GM12891 (cell line): ENCODE measurements at regions not wholly inside any gene's neighbourhood (a gene's known extent, or its start where the extent isn't known, plus 50 kb on each side); places are given as distances from the start of the nearest gene placed in this dataset.
"Not testable (repeated sequence)": the region's sequence is repeated elsewhere in the genome, so short reads cannot be mapped to it uniquely, and the experiment has no call there.

Experiments
- DNase-seq: peaks from one replicate; pipeline ENCODE4 v3.0.0; 2011; ENCODE audit warnings: low spot score; ENCODE audit not compliant: insufficient read length
- FAIRE-seq: peaks from 2 replicates; lab custom pipeline; 2011; peaks lifted over from hg19 to GRCh38; lab: Jason Lieb, UNC
- PAX5 ChIP-seq: IDR thresholded peaks from 2 replicates; pipeline ENCODE4 v1.6.1; 2011; ENCODE audit warnings: low read length, moderate library complexity, mild to moderate bottlenecking; ENCODE audit not compliant: insufficient read depth, severe bottlenecking
- POLR2A ChIP-seq: IDR thresholded peaks from 2 replicates; pipeline ENCODE4 v1.6.1; 2011; ENCODE audit warnings: low read depth, low read length, control low read depth
- POLR2AphosphoS5 ChIP-seq: IDR thresholded peaks from 2 replicates; pipeline ENCODE4 v1.6.1; 2011; ENCODE audit warnings: low read depth, low read length, control low read depth
- POU2F2 ChIP-seq: IDR thresholded peaks from 2 replicates; pipeline ENCODE4 v1.6.1; 2011; ENCODE audit warnings: low read depth, mild to moderate bottlenecking, control low read depth, low read length, moderate library complexity
- SPI1 ChIP-seq: IDR thresholded peaks from 2 replicates; pipeline ENCODE4 v1.6.1; 2011; ENCODE audit warnings: low read depth, low read length, control low read depth
- TAF1 ChIP-seq: IDR thresholded peaks from 2 replicates; pipeline ENCODE4 v1.6.1; 2011; ENCODE audit warnings: low read depth, low read length, control low read depth

DNA sequence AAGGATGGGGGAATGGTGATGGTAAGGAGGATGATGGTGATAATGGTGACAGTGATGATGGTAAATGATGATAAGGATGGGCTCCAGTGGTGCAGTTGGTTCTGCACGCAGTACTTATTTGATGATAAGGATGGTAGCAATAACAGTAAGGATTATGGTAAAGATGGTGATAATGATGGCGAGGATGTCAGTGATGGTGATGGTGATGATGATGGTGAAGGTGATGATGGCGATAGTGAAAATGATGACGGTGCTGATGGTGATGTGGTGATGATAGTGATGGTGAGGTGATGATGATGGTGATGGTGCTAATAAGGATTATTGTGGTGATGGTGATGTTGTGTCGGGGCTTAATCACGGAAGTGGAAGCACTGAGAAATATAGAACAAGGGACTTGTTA lies 103.7 kb downstream of the C16orf95 start:
- DNase-seq (no peak), FAIRE-seq (no peak)
- TF ChIP-seq SPI1 (no peak), TAF1 (no peak), POU2F2 (no peak), POLR2A (no peak), PAX5 (no peak), POLR2AphosphoS5 (no peak)

DNA sequence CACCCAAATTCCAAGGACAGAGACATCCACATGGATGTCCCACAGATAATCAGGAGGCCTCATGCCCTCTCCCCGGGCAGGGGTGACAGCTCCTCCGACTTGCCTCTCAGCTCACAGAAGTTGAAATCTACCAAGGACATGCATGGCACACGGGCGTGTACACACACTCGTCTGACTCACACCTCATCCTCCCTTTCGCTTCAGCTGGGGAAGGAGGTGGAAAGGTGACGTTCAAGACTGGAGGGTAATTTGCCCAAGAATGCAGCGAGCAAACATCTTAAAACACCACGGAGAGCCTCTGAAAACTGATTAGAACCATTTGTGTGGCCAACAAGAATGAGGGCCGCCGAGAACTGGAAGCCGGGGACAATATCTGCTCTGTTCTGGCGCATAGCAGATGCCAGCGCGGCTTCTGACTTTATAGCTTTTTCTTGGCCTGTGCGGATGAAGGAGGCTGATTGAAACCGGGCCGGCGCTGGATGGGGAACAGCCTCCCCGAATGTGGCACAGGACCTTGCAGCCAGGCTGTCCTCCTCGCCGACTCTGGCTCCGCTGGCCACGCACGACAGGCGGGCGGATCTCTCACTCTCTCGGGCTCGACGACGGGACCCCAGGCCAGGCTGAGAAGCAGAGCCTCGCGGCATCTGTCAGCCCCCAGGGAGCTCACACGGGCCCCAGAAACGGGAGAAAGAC lies 100.9 kb downstream of the C16orf95 start:
- TF ChIP-seq SPI1 (no peak), POU2F2 (no peak), POLR2A (no peak), PAX5 (no peak), POLR2AphosphoS5 (no peak), TAF1 (no peak)
- FAIRE-seq, result no peak
- DNase-seq, result no peak

DNA sequence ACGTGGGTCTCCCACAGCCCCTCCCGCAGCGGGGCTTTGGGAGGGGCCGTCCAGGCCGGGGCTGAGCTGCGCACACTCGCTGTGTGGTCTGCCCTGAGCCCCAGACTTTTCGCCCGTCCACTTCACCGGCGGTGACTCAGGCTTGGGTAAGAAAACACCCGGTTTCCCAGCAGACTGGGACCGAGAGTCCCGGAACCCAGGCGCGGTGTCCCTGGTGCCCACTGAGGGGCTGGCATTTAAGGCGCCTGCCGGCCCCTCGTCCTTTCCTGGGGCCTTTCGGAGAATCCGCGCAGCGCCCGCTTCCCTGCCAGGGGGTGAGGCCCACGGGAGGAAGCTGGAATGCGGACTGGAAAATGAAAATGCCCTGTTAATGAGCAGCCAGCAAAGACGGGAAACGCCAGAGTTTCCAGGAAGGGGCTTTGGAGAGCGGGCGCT lies 100.3 kb downstream of the C16orf95 start:
- DNase-seq (no peak), FAIRE-seq (no peak)

DNA sequence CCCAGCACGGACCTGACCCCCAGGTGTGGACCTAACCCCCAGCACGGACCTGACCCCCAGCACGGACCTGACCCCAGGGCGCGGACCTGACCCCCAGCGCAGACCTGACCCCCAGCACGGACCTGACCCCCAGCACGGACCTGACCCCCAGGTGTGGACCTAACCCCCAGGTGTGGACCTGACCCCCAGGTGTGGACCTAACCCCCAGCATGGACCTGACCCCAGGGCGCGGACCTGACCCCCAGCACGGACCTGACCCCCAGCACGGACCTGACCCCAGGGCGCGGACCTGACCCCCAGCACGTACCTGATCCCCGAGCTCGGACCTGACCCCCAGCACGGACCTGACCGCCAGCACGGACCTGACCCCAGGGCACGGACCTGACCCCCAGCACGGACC lies 99.4 kb downstream of the C16orf95 start:
- not testable (repeated sequence) for FAIRE-seq, DNase-seq

More for the DNA sequence above, 100.3 kb downstream of the C16orf95 start:
- TF ChIP-seq POLR2AphosphoS5, result no peak
- no peak for TF ChIP-seq SPI1
- TF ChIP-seq POU2F2, result no peak
- TF ChIP-seq TAF1, result no peak
- no peak for TF ChIP-seq PAX5
- TF ChIP-seq POLR2A, result no peak

DNA sequence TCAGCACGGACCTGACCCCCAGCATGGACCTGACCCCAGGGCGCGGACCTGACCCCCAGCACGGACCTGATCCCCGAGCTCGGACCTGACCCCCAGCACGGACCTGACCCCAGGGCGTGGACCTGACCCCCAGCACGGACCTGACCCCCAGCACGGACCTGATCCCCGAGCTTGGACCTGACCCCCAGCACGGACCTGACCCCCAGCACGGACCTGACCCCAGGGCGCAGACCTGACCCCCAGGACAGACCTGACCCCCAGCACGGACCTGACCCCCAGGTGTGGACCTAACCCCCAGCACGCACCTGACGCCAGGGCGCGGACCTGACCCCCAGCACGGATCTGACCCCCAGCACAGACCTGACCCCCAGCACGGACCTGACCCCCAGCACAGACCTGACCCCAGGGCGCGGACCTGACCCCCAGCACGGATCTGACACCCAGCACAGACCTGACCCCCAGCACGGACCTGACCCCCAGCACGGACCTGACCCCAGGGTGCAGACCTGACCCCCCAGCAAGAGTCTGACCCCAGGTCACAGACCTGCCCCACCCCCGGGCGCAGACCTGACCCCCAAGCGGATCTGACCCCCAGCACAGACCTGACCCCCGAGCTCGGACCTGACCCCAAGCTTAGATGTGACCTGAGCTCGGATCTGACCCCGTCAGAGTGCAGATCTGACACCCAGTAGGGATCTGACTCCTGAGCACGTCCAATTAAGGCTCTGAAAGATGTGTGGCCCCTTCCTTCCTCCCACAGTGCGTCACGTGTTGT lies 98.7 kb downstream of the C16orf95 start:
- no peak for FAIRE-seq

DNA sequence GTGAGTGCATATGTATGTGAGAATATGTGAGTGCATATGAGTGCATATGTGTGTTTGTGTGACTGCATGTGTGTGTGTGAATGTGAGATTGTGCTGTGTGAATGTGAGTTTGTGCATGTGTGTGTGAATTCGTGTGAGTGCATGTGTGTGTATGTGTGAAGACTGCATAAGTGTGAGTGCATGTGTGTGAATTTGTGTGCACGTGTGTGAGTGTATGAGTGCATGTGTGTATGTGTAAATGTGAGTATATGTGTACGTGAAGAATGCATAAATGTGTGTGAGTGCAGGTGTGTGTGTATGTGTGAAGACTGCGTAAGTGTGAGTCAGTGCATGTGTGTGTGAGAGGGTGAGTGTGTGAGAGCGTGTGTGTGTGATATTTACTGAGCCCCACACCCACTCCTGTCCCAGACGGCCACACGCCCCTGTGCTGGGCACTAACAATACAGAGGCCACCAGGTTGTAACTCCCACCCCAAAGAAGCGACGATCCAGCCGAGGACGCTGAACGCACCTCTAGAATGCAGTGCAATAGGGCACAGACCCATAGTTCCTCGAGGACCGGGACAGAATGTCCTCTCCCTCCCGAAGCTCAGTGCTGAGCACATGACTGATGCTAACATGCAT lies 97.8 kb downstream of the C16orf95 start:
- FAIRE-seq (no peak), DNase-seq (no peak)
- no peak for TF ChIP-seq PAX5
- TF ChIP-seq SPI1, result no peak
- no peak for TF ChIP-seq POLR2A
- TF ChIP-seq POU2F2, result no peak
- no peak for TF ChIP-seq TAF1
- no peak for TF ChIP-seq POLR2AphosphoS5

More for the DNA sequence above, 98.7 kb downstream of the C16orf95 start:
- TF ChIP-seq TAF1, result no peak
- TF ChIP-seq POLR2AphosphoS5, result no peak
- no peak for TF ChIP-seq POU2F2
- TF ChIP-seq POLR2A, result no peak
- no peak for TF ChIP-seq PAX5
- no peak for TF ChIP-seq SPI1
- no peak for DNase-seq

DNA sequence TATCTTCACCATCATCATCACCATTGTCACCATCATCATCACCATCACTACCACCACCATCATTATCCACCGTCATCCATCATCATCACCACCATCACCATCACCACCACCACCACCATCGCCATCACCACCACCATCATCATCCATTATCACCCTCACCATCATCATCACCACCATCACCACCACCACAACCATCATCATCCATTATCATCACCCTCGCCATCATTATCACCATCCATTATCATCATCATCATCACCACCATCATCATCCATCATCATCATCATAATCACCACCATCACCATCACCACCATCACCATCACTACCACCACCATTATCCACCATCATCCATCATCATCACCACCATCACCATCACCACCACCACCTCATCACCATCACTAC lies 95.6 kb downstream of the C16orf95 start:
- DNase-seq (no peak), FAIRE-seq (no peak)
- TF ChIP-seq TAF1 (no peak), POU2F2 (no peak), SPI1 (no peak), POLR2A (no peak), POLR2AphosphoS5 (no peak), PAX5 (no peak)

DNA sequence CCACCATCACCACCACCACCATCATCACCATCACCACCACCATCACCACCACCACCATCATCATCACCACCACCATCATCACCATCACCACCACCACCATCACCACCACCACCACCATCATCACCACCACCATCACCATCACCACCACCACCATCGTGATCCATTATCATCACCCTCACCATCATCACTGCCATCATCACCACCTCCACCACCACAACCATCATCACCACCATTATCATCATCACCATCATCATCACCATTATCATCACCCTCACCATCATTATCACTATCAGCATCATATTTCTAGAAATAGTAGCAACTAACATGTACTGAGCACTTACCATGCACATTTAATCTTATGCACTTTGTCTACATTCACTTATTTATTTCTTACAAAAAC lies 94.9 kb downstream of the C16orf95 start:
- DNase-seq (no peak), FAIRE-seq (no peak)
- TF ChIP-seq POLR2A (no peak), POU2F2 (no peak), PAX5 (no peak), POLR2AphosphoS5 (no peak)

DNA sequence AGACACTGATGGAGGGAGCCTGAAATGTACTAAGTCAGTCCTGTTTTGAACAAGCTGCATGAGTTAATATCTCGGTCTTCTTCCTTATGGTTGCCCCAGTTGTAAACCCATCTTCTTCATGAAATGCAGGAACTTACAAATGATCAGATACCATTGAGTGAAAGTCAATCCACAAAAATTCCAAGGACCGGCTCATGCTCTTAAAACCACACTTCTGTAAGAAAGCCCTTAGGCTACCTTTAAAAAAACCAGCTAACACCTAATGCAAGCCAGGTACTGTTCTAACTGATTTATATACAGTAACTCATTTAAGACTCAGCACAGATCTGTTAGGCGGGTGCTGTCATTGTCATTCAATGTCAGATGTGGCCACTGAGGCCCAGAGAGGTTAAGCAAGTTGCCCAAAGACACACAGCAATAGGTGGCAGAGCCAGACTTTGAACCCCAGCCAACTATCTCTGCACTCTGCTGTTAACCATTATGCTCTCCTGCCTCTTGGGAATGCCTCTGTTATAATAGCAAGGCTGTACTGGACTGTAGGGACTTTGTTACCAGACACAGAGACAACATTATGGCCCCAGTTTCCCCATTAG lies 93.4 kb downstream of the C16orf95 start:
- DNase-seq (no peak), FAIRE-seq (no peak)
- TF ChIP-seq POU2F2 (no peak), SPI1 (no peak), POLR2A (no peak), PAX5 (no peak), POLR2AphosphoS5 (no peak), TAF1 (no peak)

DNA sequence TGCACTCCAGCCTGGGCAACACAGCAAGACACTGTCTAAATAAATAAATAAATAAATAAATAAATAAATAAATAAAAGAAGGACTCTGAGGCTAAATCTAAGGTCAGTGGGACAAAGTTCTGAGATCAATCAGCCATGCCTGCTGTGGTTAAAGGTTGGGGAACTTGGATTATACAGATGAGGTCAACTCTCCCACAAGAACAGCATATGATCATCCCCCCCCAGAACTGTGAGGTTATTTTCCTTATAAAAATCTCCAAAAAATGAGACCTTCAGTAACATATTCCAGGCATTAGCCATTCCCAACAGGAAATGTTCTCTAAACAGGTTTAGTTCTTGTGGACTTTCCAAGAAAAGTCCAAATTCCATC lies 90.3 kb downstream of the C16orf95 start:
- no peak for DNase-seq
- FAIRE-seq, result no peak
- no peak for TF ChIP-seq SPI1
- TF ChIP-seq POU2F2, result no peak
- TF ChIP-seq POLR2AphosphoS5, result no peak
- no peak for TF ChIP-seq PAX5
- TF ChIP-seq TAF1, result no peak
- TF ChIP-seq POLR2A, result no peak
